ENCODE measurements at regions not wholly inside any gene's neighbourhood (a gene's known extent, or its start where the extent isn't known, plus 50 kb on each side); places are given as distances from the start of the nearest gene placed in this dataset.

- Histone ChIP-seq H3K4me2 (ENCODE audit: low read length) (no peak overlapping the region), H3K27ac (ENCODE audit: low read depth, low read length) (no peak overlapping the region), H3K79me2 (ENCODE audit: insufficient read depth, low read length) (no peaks in the 10 kb centered on the region), H3K27me3 (ENCODE audit: insufficient read depth, low read length) (peaks cover 37% of the 10 kb centered on the region), H3K36me3 (ENCODE audit: control insufficient read depth in 1 of 2, insufficient read depth in 2 of 2, low read length in 2 of 2) (no peaks in the 10 kb centered on the region), H3K4me1 (ENCODE audit: control insufficient read depth in 1 of 2, insufficient read depth in 2 of 2, low read length in 2 of 2) (no peaks in the 10 kb centered on the region), H3K9me3 (ENCODE audit: control insufficient read depth in 1 of 2, insufficient read depth in 1 of 2, low read depth in 1 of 2, low read length in 2 of 2) (no peaks in the 10 kb centered on the region), H3K4me3 (replicated peaks in 1 of 2; ENCODE audit: low read depth in 1 of 2, low read length in 2 of 2) (no peak overlapping the region), H4K20me1 (ENCODE audit: insufficient read depth) (no peaks in the 10 kb centered on the region), H3K9me2 (ENCODE audit: insufficient read depth) (no peaks in the 10 kb centered on the region), H2AFZ (ENCODE audit: low read depth, low read length, poor library complexity, severe bottlenecking) (no peak overlapping the region), H3K9ac (ENCODE audit: low read length) (no peak overlapping the region)
- POLR2A ChIA-PET, result no interaction called here
- DNase-seq (ENCODE audit: low read depth, low spot score) (no peak), ATAC-seq (no peak)
- CTCF ChIA-PET, result interaction anchor here (1.3 kb wide), 1 partner anchor 79 kb away, joined by 6 read pairs; no protein-coding TSS in a partner anchor
- TF ChIP-seq CBX3 (IDR thresholded peaks at IDR 0.05; ENCODE audit: low read depth) (no peak), JUND (IDR thresholded peaks at IDR 0.05) (no peak), RAD21 (IDR thresholded peaks at IDR 0.05; ENCODE audit: low read depth) (no peak), FOSL1 (IDR thresholded peaks at IDR 0.05; ENCODE audit: low read depth) (no peak), ZFX (IDR thresholded peaks at IDR 0.05) (no peak), ATF3 (IDR thresholded peaks at IDR 0.05) (no peak), SIN3A (IDR thresholded peaks at IDR 0.05; ENCODE audit: low read depth) (no peak), CTCF (IDR thresholded peaks at IDR 0.05 in 2 of 3, conservative IDR thresholded peaks at IDR 0.05 in 1 of 3; ENCODE audit: borderline replicate concordance in 1 of 3, insufficient read depth in 1 of 3, low read depth in 2 of 3, low read length in 2 of 3) (no peak), EZH2phosphoT487 (IDR thresholded peaks at IDR 0.05; ENCODE audit: borderline replicate concordance) (no peak), ZBTB33 (IDR thresholded peaks at IDR 0.05; ENCODE audit: extremely low read depth, insufficient replicate concordance, low read length) (no peak), POLR2A (IDR thresholded peaks at IDR 0.05; ENCODE audit: borderline replicate concordance, extremely low read depth, insufficient read depth, insufficient read length) (no peak), EZH2 (IDR thresholded peaks at IDR 0.05) (no peak), REST (IDR thresholded peaks at IDR 0.05; ENCODE audit: low read depth) (no peak), YY1 (IDR thresholded peaks at IDR 0.05; ENCODE audit: extremely low read depth, insufficient replicate concordance, low read depth, low read length) (no peak), CEBPB (IDR thresholded peaks at IDR 0.05; ENCODE audit: low read depth) (no peak), ELF1 (IDR thresholded peaks at IDR 0.05; ENCODE audit: borderline replicate concordance, low read depth) (no peak)
- intact Hi-C loops (cut with micrococcal nuclease), result no loop called here
- no TSS peak for BruUV-seq (replicated peaks)
- RAD21 ChIA-PET (ENCODE audit: low non-redundant PET in 1 of 2, low total read pairs in 2 of 2, uncharacterized antibody in 2 of 2, unreplicated experiment in 2 of 2), result no interaction called here
Observed at GRCh38 chr5:174340226-174340625, 294.7 kb downstream of the NSG2 start.

Data from HCT116 (cell line).